Erythroblast (primary cell): ENCODE measurements at regions not wholly inside any gene's neighbourhood (a gene's known extent, or its start where the extent isn't known, plus 50 kb on each side); places are given as distances from the start of the nearest gene placed in this dataset.

ENCODE experiments used
- GATA1 ChIP-seq: IDR thresholded peaks from 2 replicates; pipeline ENCODE4 v1.6.1; 2011; ENCODE audit warnings: low read depth, mild to moderate bottlenecking, control low read depth, low read length, moderate library complexity
- POLR2A ChIP-seq: IDR thresholded peaks from 2 replicates; pipeline ENCODE4 v1.6.1; 2011; ENCODE audit warnings: mild to moderate bottlenecking, low read length

DNA sequence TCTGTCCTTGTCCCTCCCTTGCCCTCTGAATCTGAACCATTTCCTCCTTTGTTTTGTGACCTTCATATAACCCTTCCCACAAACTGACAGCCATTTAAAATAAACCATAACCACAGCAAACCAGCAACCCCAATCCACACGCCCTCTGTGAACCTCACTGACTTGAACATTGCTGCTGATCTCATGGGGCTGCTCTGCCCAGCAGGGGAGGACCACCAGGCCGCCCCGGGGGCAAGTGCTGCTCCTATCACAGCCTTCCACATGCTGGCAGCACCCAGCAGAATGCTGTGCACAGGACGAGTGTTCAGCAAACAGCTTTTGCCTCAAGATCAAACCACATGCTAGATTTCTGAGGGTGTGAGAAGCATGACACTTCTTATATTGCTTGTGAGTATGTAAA is 73.9 kb upstream of the UXS1 start:
- TF ChIP-seq POLR2A (no peak), GATA1 (no peak)
